ENCODE measurements at regions not wholly inside any gene's neighbourhood (a gene's known extent, or its start where the extent isn't known, plus 50 kb on each side); places are given as distances from the start of the nearest gene placed in this dataset.

DNA sequence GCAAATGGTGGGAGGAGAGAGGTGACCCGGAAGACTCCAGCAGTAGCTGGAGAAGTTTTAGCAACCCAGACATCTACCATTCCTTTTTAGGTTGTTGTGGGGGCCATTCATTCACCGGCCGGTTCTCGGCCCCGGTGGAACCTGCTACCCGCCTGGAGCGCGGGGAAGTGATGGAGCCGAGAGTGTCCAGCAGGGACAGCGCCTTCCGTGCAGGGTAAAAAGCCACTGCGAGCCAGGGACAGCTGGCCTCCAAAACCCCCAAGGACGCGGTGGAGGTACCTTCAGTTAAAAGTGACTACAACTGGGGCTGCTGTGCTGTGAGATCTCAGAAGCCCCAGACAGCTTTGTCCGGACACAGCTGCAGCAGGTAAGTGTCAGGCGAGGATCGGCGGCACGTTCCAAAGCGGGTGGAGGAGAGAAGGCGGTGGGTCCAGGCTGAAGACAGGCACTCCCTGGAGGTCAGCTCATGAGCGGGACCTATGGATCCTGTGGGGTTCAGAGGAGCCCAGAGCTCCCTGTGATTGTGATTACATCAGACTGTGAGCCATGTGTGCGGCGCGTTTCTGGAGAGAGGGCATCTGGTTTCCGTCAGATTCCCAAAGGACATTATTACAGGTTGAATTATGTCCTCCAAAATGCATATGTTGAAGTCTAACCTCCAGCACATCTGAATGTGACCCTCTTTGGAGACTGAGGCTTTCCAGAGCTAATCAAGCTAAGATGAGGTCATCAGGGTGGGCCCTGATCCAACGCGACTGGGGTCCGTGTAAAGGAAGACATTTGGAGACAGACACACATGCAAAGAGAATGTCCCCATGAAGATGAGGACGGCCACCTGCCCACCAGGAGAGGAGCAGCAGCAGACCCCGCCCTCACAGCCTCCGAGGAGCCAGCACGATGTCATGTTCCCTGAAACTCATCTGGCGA is 276.3 kb downstream of the EIPR1 start:
- FAIRE-seq (no peak), DNase-seq (ENCODE audit: low spot score in 2 of 2) (no peak)

DNA sequence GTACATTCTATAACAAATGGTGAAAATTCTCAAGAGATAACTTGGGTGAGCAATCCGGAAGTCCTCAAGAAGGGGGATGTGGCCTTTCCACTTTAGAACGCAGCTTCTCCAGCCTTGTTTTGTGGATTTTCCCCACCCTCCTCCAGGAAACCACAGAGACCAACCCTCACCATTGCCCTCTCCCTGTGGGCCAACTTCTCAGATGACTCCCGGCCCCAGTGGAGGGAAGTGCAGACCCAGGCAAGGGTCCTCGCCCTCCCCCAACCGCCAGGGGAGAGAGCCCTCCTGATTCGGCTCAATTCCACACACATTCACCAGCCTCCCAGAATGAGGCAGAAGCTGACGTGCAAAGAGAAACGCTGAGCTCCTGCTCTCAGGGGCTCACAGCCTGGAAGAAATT is 277.2 kb downstream of the EIPR1 start:
- DNase-seq (ENCODE audit: low spot score in 2 of 2) = no peak
- no peak for FAIRE-seq

DNA sequence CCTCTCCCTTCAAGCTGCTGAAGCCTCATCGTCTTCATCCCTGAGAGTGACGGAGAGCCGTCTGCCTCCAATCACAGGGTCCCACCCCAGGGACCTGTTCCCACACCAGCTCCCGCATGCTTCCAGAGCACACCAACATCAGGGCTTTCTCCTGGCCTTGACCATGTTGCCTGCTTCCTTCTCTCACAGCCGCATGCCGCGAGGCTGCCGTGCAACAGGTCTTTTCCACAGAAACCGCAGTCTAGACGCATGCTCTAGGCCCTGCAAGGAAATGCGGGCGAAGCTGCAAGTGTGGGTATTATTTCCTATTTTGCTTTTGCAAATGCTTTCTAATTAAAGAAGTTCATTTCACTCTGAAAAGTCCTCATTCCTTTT is 277.8 kb downstream of the EIPR1 start:
- DNase-seq (ENCODE audit: low spot score in 2 of 2) (no peak), FAIRE-seq (no peak)

DNA sequence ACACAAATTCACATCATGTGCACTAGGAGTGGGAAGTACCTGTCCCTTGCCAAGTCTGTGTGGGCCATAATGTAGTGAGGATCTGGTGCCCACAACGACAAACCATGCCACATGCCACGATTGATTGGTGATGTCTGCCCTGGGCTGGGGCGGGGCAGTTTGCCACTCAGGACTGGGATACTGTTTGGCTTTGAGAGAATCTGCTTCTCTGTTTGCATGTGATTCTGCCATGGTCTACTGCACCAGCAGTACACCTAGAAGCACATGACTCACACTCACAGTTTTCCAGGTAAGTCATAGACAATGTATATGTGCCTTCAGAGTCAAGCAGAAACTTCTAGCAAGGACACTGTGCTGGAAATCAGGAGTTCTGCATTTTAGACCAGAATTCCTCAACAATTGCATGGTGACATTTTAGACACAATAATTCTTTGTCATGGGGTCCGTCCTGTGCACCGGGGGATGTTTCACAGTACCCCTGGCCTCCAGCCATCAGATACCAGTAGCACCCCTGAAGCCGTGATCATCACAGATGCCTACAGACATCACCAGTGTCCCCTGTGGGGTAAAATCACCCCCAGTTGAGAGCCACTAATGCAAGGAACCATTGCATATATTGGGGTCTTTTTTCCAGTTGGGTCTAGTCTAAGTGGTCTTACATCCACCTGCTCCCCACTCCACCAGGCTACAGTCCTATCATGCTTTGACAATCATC is 278.3 kb downstream of the EIPR1 start:
- FAIRE-seq (no peak), DNase-seq (ENCODE audit: low spot score in 2 of 2) (no peak)

DNA sequence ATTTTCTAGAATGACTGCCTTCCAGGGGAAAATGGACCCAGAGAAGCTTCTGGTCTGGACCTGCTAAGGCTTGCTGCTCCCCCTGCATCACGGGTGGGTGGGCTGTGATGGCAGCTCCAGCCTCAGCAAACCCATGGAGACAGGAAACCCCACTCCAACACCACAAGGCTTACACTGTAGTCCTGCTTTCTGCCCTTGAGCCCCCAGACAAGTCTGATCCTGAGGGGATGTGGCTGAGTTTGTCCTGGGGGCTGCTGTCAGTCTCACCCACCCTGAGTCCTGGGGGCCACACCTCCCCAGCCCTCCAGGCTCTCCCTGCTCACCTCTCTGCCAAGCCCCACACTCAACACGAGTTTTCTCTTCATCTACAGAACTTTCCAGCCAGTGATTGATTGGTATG is 279.4 kb downstream of the EIPR1 start:
- DNase-seq (ENCODE audit: low spot score in 2 of 2) = no peak
- no peak for FAIRE-seq

DNA sequence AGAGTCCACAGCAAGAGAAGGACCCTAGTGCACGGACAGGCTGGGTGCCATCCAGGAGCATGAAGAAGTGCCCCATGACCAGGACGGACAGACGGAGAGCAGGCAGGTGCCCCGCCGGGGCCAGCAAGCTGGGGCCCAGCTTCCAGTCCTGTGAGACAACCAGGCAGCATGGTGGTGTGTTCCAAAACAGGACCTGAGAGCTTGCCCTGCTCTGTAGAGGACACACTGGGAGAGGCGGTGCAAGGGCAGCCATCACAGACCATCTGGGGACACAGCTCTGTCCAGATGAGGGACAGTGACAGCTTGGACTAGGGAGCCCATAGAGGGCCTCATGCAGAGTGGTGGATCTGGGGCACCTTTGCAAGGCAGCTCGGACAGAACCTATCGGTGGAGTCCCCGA is 279.8 kb downstream of the EIPR1 start:
- no peak for DNase-seq (ENCODE audit: low spot score in 2 of 2)
- no peak for FAIRE-seq

DNA sequence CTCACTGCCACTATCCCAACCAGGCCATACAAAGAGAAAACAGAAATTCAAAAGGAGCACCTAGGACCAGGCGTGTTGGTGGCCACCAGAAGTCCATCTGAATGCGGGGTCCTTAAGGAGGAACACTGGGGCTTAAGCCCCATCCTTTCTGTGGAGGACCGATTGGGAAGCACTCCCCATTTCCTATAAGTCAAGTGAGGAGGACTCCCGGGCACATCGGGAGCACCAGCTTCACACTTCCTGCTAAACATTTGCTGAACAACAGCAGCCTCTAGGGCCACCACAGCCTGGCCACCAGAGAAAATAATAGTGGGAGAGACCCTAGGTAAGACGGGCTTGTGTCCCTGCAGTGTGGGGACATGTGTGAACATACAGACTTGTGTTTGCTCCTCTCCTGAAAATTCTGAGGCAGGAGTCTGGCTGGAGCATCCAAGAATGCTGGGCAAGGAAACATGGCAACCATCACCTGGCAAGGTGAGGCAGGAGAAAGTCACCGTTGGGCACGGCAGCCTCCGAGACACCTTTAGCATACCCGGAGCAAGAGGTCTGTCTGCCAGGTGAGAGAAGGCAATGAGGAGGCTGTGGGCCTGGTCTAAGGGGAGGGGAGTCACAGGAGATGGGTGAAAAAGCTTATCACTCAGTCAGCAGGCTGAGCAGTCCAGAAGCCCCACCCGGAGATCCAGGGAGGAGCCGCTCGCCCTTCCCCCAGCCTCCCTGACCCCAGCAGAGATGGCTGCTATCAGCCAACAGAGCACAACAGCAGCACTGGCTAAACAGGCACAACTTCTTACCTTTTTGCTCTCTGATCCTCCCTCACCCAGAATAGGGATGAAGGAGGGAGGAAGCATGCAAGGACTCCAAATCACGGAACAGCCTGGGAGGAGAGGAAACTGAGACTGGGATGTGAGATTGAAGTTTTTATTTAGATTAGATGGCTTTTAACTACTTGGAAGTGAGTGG is 282.3 kb downstream of the EIPR1 start:
- DNase-seq (ENCODE audit: low spot score in 2 of 2) (no peak), FAIRE-seq (no peak)

DNA sequence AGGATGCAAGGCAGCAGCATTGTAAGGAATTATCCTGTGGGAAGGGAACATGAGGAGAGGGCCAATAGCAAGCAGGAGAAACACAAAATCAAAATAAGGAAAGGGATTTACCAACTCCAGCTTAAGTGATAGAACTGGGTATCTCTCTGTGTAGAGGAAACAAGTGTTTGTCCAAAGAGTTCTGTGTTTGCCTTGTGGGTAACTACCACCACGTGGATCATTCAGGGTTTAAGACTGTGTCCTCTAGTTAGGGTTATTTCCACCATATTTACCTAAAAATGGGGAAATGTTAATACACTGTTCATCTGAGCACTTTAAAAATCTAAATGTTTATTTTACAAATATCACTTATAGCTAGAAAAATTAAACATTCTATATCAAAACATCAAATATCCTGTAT is 283.3 kb downstream of the EIPR1 start:
- FAIRE-seq = no peak
- no peak for DNase-seq (ENCODE audit: low spot score in 2 of 2)

DNA sequence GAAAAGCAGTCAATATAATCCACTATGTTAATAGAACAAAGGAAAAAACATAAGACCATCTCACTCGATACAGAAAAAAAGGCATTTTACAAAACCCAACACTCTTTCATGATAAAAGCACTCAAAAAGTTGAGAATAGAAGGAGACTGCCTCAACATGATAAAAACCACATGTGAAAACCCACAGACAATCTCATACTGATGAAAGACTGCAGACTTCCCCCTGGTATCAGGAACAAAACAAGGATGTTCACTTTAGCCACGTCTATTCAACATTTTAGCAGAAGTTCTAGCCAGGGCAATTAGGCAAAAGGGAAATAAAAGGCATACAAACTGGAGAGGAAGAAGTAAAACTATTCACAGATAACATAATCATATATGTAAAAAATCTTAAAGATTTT is 285.9 kb downstream of the EIPR1 start:
- FAIRE-seq (no peak), DNase-seq (ENCODE audit: low spot score in 2 of 2) (no peak)

DNA sequence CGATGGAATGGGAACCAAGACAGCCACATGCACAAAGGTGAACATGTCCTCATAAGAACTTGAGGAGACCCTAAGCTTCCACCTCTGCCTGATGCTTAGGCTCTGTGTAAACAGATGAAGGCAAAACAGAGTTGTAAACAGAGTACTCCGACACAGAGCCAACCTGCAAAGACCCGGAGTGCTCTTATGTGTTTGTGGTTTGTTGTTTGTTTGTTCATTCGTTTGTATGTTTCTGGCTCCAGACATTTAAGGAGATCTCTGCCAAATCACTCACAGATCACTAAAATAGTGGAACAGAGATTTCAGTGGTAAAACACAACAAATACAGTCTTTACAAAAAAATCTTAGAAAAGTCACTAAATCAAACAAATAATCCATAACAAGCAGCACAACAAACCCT is 294.9 kb downstream of the EIPR1 start:
- DNase-seq (ENCODE audit: low spot score in 2 of 2) = no peak
- no peak for FAIRE-seq

DNA sequence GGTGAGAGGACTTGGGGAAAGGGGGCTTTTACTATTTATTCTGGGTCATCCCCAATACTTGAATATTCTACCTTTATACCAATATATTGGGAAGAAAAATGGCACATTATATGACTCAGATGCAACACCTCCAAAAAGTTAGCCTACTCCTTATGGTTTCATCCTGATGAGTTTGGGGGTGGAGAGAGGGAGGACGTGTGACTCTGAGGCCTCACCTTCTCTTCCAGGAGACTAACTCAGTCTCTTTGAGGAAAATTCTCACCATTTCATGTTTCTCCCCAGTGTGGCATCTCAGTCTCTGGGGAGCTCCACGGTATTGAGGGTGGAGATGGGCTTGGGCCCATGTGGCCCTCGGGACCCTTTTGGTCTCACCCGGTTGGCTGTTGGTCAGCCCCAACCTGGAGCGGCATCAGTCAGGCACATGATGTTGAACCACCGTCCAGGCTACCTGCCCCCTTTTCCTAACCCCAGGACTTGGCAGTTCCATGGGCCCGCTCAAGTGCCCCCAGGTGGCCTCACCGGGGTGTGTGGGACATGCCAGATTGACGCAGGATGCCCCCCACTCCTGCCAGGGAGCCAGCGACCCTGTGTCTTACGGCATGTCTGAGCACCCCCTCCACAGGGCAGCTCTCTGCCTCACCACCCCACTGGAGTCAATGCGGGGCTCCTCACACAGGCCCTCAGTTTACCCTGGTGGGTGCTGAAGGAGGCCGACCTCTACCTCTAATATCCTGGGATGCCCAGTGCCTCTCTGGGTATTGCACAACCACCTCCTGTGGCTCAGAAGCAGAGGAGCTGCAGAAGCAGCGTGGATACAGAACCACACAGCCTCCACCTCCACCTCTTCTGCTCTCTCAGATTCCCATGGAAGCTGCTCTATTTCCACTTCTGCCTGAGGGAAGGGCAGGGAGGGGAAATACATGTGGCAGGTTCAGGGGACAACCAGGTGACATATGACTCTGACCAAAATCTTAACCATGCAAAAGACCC is 297.4 kb downstream of the EIPR1 start:
- FAIRE-seq (no peak), DNase-seq (ENCODE audit: low spot score in 2 of 2) (no peak)

DNA sequence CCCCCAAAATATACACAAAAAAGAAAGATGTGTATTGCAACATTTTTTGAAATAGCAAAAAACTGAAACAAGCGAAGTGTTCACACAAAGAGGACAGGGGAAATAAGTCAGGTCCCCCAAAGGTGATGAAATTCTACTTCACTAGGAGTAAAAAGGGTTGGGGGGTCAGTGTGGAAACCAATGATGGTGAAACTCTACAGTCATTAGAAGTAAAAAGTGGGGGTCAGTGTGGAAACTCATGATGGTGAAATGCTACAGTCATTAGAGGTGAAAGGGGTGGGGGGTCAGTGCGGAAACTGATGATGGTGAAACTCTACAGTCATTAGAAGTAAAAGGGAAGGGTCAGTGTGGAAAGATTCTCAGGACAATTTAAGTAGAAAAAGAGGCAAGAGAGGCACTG is 298.2 kb downstream of the EIPR1 start:
- DNase-seq (ENCODE audit: low spot score in 2 of 2) = no peak
- FAIRE-seq = no peak

DNA sequence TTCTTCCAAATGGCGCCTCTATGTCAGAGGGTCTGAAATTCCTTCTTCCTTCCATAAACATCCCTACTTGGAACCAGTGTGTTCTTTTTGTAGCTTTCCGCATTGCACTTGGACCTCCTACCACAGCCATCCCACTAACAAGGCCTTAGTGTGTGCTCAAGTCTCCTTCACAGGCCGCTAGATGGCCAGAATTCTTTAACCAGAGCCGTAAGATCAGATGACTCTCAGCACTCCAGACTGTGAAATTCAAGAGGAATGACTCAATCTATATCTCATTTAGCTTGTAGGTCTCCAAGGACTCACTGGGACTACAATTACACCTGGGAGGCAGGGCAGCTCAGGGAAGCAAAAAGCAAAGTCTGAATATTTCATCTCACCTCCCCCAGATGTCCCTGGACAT is 298.9 kb downstream of the EIPR1 start:
- FAIRE-seq (no peak), DNase-seq (ENCODE audit: low spot score in 2 of 2) (no peak)

DNA sequence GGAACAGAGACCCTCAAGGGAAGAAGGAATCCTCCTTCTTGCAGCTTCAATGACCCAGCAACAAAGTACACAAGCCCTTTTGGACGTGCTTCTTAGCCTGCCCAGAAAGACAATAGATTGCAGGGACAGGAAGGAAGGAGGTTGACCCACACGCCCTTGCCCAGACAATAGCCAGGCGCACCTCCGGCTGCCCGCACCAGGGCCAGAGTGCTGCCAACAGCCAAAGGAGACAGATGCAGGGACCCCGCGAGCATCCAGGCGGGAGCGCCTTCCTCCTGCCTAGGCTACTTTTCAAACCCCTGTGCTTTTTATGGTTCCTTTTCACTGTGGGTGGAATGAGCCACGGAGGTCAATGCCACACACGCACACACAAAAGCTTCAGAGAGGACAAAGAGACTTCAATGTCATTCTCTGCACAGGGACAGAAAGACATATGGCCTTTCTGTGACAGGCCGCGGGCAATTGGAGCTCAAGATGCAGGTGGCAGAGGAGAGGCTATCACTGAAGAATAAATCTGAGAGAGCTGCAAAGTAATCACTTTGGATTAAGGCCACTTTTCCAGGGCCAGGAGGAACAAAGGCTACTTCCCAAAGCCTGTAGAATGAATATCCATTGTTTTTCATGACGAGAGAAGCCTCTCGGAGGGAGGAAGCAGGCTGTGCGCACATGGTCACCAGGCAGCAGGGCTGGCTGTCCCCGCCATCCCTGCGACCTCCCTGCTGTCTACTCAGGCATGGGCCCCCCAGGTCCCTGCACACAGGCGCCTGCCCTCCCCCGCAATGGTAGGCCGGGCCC is 300.6 kb downstream of the EIPR1 start:
- no peak for DNase-seq (ENCODE audit: low spot score in 2 of 2)

DNA sequence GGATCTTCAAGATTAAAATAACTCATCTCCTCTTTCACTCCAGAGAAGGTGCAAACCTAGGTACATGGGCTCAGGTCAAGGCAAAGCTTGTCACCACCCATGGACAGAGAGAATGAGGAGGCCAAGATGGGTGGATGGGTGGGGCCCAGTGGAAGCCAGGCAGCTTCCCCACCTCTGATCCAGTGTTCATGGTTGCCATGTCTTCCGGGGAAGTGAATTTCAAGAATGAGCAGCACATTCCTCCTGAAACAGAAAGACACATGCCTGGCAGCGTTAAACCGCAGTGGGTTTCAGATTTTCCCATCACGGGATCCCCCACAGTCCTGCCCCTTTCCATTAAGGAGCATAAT is 301.7 kb downstream of the EIPR1 start:
- FAIRE-seq (no peak), DNase-seq (ENCODE audit: low spot score in 2 of 2) (no peak)

More for the DNA sequence above, 300.6 kb downstream of the EIPR1 start:
- FAIRE-seq = no peak

DNA sequence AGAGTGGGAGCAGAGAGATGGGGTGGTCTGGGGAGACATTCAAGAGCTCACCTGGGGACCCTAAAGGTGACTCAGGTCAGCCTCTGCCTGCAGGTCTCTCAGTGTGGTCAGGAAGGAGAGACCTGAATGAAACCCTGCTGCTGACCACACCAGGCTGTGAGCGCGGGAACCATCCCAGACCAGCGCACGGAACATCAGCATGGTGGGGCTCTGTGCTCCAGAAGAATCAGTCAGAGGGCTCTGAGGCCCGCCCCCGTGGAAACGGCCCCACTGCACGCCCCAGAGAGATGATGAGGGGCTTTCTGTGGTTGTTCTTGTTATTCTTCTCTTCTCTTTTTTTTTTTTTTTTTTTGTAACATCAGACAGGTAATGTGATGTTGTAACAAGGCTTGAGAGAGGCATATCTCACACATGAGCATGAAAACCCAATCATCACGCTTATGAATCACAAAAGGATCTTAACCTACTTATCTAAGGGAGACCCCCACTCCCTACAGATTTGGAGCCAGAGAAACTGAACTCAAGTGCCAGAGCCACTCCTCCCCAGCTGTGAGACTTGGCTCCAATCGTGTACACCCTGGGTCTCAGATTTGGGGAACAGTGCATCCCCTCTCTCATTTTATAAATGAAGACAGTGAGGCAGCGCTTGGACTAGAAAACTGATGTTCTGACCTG is 302.2 kb downstream of the EIPR1 start:
- DNase-seq (ENCODE audit: low spot score in 2 of 2) (no peak), FAIRE-seq (no peak)

DNA sequence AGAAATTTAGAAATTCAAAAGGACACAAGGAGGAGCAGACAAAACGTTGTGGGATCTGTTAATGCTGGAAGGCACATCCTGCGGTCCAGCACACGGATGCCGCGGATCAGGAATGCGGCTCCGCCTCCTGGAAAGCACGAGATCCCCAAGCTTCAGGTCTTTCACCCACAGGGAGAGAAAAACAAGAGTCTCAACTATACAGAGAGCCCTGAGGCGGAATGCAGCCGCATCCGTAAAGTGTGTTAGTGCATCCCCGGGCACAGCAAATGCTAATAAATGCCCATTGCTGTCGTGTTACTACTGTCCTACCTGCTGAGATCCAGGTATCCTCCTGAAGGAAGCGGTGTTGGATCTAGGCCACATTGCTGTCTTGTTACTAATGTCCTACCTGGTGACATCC is 303.9 kb downstream of the EIPR1 start:
- FAIRE-seq (no peak), DNase-seq (ENCODE audit: low spot score in 2 of 2) (no peak)

DNA sequence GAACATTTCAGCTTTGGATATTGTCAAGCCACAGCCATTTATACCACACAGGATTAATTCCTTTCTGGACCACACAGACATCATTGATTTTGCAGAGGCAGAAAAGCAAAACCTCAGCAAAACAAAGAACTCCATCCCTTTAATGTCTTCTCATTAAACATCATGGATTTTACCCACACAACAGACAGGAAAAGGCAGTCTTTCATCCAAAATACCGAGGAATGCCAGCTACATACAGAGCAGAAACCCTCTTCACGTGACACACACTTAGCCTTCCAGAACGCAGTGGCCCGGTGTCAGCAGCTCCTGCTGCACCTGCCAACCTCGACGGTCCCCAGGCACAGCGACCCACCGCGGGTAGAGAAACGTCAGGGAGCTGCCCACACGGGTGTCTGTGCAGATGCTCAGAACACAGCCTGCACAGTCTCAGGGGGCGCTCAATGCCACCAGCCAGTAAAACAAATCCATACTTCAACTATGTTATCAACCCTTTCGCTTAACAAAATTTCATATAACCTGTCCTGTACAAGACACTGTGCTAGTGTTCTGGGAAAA is 304.5 kb downstream of the EIPR1 start:
- FAIRE-seq = no peak

More for the DNA sequence above, 304.5 kb downstream of the EIPR1 start:
- peak in 1 of 2 donors; percentile 32 for DNase-seq (ENCODE audit: low spot score in 2 of 2)
